ENCODE measurements at regions not wholly inside any gene's neighbourhood (a gene's known extent, or its start where the extent isn't known, plus 50 kb on each side); places are given as distances from the start of the nearest gene placed in this dataset.

- TF ChIP-seq, protein P1, sequence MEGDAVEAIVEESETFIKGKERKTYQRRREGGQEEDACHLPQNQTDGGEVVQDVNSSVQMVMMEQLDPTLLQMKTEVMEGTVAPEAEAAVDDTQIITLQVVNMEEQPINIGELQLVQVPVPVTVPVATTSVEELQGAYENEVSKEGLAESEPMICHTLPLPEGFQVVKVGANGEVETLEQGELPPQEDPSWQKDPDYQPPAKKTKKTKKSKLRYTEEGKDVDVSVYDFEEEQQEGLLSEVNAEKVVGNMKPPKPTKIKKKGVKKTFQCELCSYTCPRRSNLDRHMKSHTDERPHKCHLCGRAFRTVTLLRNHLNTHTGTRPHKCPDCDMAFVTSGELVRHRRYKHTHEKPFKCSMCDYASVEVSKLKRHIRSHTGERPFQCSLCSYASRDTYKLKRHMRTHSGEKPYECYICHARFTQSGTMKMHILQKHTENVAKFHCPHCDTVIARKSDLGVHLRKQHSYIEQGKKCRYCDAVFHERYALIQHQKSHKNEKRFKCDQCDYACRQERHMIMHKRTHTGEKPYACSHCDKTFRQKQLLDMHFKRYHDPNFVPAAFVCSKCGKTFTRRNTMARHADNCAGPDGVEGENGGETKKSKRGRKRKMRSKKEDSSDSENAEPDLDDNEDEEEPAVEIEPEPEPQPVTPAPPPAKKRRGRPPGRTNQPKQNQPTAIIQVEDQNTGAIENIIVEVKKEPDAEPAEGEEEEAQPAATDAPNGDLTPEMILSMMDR (conservative IDR thresholded peaks at IDR 0.05), result no peak
- TF ChIP-seq ZFX (IDR thresholded peaks at IDR 0.05), result no peak
These were observed 87.8 kb downstream of the UTRN start for GRCh38 chr6:144372611-144373594.

Measured in C4-2B (cell line).